CD4-positive, alpha-beta T cell treated with Interleukin-6 at 100 ng/mL for 8 hours (primary cell): ENCODE measurements at regions not wholly inside any gene's neighbourhood (a gene's known extent, or its start where the extent isn't known, plus 50 kb on each side); places are given as distances from the start of the nearest gene placed in this dataset.
"Not testable (repeated sequence)": the region's sequence is repeated elsewhere in the genome, so short reads cannot be mapped to it uniquely, and the experiment has no call there.

Experiments
- DNase-seq: peaks from one replicate; pipeline ENCODE4 v3.0.0-alpha.2; 2020; ENCODE audit warnings: mixed read lengths, low spot score

GRCh38 chr2:2797797-2798196, 466.7 kb upstream of the MYT1L start:
- DNase-seq, result no peak

- no peak for DNase-seq
Observed at GRCh38 chr2:2796207-2796606, 465.1 kb upstream of the MYT1L start.

- DNase-seq, result no peak
Observed at GRCh38 chr2:2795438-2796091, 464.5 kb upstream of the MYT1L start.

- DNase-seq, result no peak
Observed at GRCh38 chr2:2793925-2794560, 463.0 kb upstream of the MYT1L start.

GRCh38 chr2:2793514-2793913, 462.4 kb upstream of the MYT1L start:
- DNase-seq, result no peak

GRCh38 chr2:2791606-2792005, 460.5 kb upstream of the MYT1L start:
- DNase-seq, result no peak

- DNase-seq, result no peak
Observed at GRCh38 chr2:2791031-2791430, 460.0 kb upstream of the MYT1L start.

GRCh38 chr2:2788076-2788475, 457.0 kb upstream of the MYT1L start:
- DNase-seq, result no peak

- DNase-seq, result no peak
Observed at GRCh38 chr2:2787301-2787907, 456.3 kb upstream of the MYT1L start.

- DNase-seq, result no peak
Observed at GRCh38 chr2:2782007-2782406, 450.9 kb upstream of the MYT1L start.

GRCh38 chr2:2779727-2780126, 448.7 kb upstream of the MYT1L start:
- DNase-seq, result no peak

- no peak for DNase-seq
Observed at GRCh38 chr2:2777876-2778275, 446.8 kb upstream of the MYT1L start.

GRCh38 chr2:2777213-2777612, 446.1 kb upstream of the MYT1L start:
- DNase-seq, result no peak

- DNase-seq, result no peak
Observed at GRCh38 chr2:2775018-2775417, 443.9 kb upstream of the MYT1L start.

- no peak for DNase-seq
Observed at GRCh38 chr2:2773692-2774091, 442.6 kb upstream of the MYT1L start.

GRCh38 chr2:2773080-2773479, 442.0 kb upstream of the MYT1L start:
- not testable (repeated sequence) for DNase-seq

GRCh38 chr2:2771721-2772411, 440.8 kb upstream of the MYT1L start:
- DNase-seq, result no peak

GRCh38 chr2:2769481-2770431, 438.7 kb upstream of the MYT1L start:
- DNase-seq, result no peak

- no peak for DNase-seq
Observed at GRCh38 chr2:2768476-2768875, 437.4 kb upstream of the MYT1L start.

GRCh38 chr2:2767837-2768236, 436.8 kb upstream of the MYT1L start:
- DNase-seq, result no peak

GRCh38 chr2:2765839-2766495, 434.9 kb upstream of the MYT1L start:
- DNase-seq, result no peak
